SKM-1 treated with dmso at 0.1 percent for 144 hours (cell line): ENCODE measurements at regions not wholly inside any gene's neighbourhood (a gene's known extent, or its start where the extent isn't known, plus 50 kb on each side); places are given as distances from the start of the nearest gene placed in this dataset.
"Not testable (repeated sequence)": the region's sequence is repeated elsewhere in the genome, so short reads cannot be mapped to it uniquely, and the experiment has no call there.

Experiments
- DNase-seq: peaks from one replicate; lab custom pipeline; 2025; ENCODE audit not compliant: unreplicated experiment; lab: John Stamatoyannopoulos, UW

GRCh38 chr3:21894459-21895340 lies 143.7 kb upstream of the ZNF385D start:
- peak; percentile 16 for DNase-seq

GRCh38 chr3:21898316-21898715 lies 147.3 kb upstream of the ZNF385D start:
- DNase-seq: no peak

GRCh38 chr3:21901484-21901883 lies 150.5 kb upstream of the ZNF385D start:
- no peak for DNase-seq

GRCh38 chr3:21902956-21903355 lies 151.9 kb upstream of the ZNF385D start:
- no peak for DNase-seq

GRCh38 chr3:21909096-21909495 lies 158.1 kb upstream of the ZNF385D start:
- DNase-seq: no peak

GRCh38 chr3:21912711-21913110 lies 161.7 kb upstream of the ZNF385D start:
- no peak for DNase-seq

GRCh38 chr3:21913791-21914190 lies 162.8 kb upstream of the ZNF385D start:
- DNase-seq: no peak

GRCh38 chr3:21914451-21914850 lies 163.4 kb upstream of the ZNF385D start:
- DNase-seq: no peak

- no peak for DNase-seq
These were observed 168.4 kb upstream of the ZNF385D start for GRCh38 chr3:21919383-21919782.

GRCh38 chr3:21920421-21920861 lies 169.4 kb upstream of the ZNF385D start:
- peak; percentile 37 for DNase-seq

- not testable (repeated sequence) for DNase-seq
These were observed 172.1 kb upstream of the ZNF385D start for GRCh38 chr3:21923156-21923555.

- no peak for DNase-seq
These were observed 176.3 kb upstream of the ZNF385D start for GRCh38 chr3:21927261-21927660.

- no peak for DNase-seq
These were observed 183.6 kb upstream of the ZNF385D start for GRCh38 chr3:21934591-21934990.

- no peak for DNase-seq
These were observed 185.2 kb upstream of the ZNF385D start for GRCh38 chr3:21936207-21936606.

GRCh38 chr3:21938267-21938681 lies 187.3 kb upstream of the ZNF385D start:
- DNase-seq: no peak

GRCh38 chr3:21942328-21942727 lies 191.3 kb upstream of the ZNF385D start:
- DNase-seq: no peak

- no peak for DNase-seq
These were observed 193.2 kb upstream of the ZNF385D start for GRCh38 chr3:21944251-21944650.

GRCh38 chr3:21952856-21953255 lies 201.8 kb upstream of the ZNF385D start:
- no peak for DNase-seq

GRCh38 chr3:21954709-21955108 lies 203.7 kb upstream of the ZNF385D start:
- DNase-seq: no peak

GRCh38 chr3:21955406-21955805 lies 204.4 kb upstream of the ZNF385D start:
- no peak for DNase-seq

- DNase-seq: no peak
These were observed 209.0 kb upstream of the ZNF385D start for GRCh38 chr3:21960033-21960432.

- no peak for DNase-seq
These were observed 211.4 kb upstream of the ZNF385D start for GRCh38 chr3:21962456-21962855.

GRCh38 chr3:21966457-21966856 lies 215.4 kb upstream of the ZNF385D start:
- not testable (repeated sequence) for DNase-seq
